Heart left ventricle (tissue), 13 donors: ENCODE measurements at regions not wholly inside any gene's neighbourhood (a gene's known extent, or its start where the extent isn't known, plus 50 kb on each side); places are given as distances from the start of the nearest gene placed in this dataset.

ENCODE experiments used
- CTCF ChIP-seq, 12 donors: fragments of 200-600 bp; sonication (generic) in 4 of 12; IDR thresholded peaks; one replicate each; pipeline versions ENCODE4 v1.5.0 to v1.8.0; 2018 to 2022; ENCODE audit warnings: antibody characterized with exemption in 12 of 12, mild to moderate bottlenecking in 5 of 12
- POLR2A ChIP-seq, 2 donors: fragments of 450-650 bp; IDR thresholded peaks; one replicate each; pipeline ENCODE4 v1.6.1; 2017; ENCODE audit warnings: antibody characterized with exemption in 2 of 2, mild to moderate bottlenecking in 2 of 2, moderate library complexity in 2 of 2
- donor health status: ischemic (EF 13 %, LVEDD 7.1; RV severe dilation, severe dysfunction).
- donor health status: DM: no; HTN: yes; CAD: no.
- donor health status: DM: no; HTN: no; CAD: no.
- donor health status: ischemic (EF 25% LVEDD 6.9; RV normal size, moderate dysfunction).
- donor health status: ischemic (EF 25% LVEDD 5.7; RV mildly dilated, moderate dysfunction).
- donor health status: ischemic (EF 35%, LVEDD 5.7; RV mildly dilated, moderate dysfunction).
- donor health status: nonischemic (EF 11% LVEDD 7.7; RV severe dilation, severe dysfunction).
- donor health status: DM: yes; HTN: yes; CAD: no.
- donor health status: PGD.
- donor health status: ischemic (EF 29% LVEDD 5.4; RV normal size, mild dysfunction).
- donor health status: nonischemic (EF 23%, LVEDD 6.1; RV moderate dilation, normal function).

- TF ChIP-seq POLR2A (IDR thresholded peaks at IDR 0.05) (no peak), CTCF (IDR thresholded peaks at IDR 0.05) (no peak)
These were observed 403.5 kb upstream of the ST8SIA4 start for GRCh38 chr5:101306391-101307137.
